Fibroblast of lung (primary cell): ENCODE measurements at regions not wholly inside any gene's neighbourhood (a gene's known extent, or its start where the extent isn't known, plus 50 kb on each side); places are given as distances from the start of the nearest gene placed in this dataset.

Source experiments
- DNase-seq, 2 donors: peaks; one replicate each; pipeline versions ENCODE4 v3.0.0 to v3.0.0-alpha.2; 2010; ENCODE audit warnings: low read depth in 2 of 2
- H2AFZ ChIP-seq: 2 replicates; pipeline ENCODE4 v1.5.1; 2012; ENCODE audit warnings: low read length, control low read depth, inconsistent platforms
- H3K27ac ChIP-seq: 2 replicates; pipeline ENCODE4 v1.5.1; 2011; ENCODE audit warnings: low read length, control low read depth; ENCODE audit not compliant: insufficient read depth
- H3K27me3 ChIP-seq: 2 replicates; pipeline ENCODE4 v1.5.1; 2011; ENCODE audit warnings: mild to moderate bottlenecking, low read length; ENCODE audit not compliant: control insufficient read depth, insufficient read depth
- H3K36me3 ChIP-seq: 2 replicates; pipeline ENCODE4 v1.5.1; 2011; ENCODE audit warnings: low read length; ENCODE audit not compliant: control insufficient read depth, insufficient read depth
- H3K4me1 ChIP-seq: 2 replicates; pipeline ENCODE4 v1.5.1; 2011; ENCODE audit warnings: low read length; ENCODE audit not compliant: control insufficient read depth, insufficient read depth; ENCODE audit errors: extremely low read depth
- H3K4me2 ChIP-seq: 2 replicates; pipeline ENCODE4 v1.5.1; 2011; ENCODE audit warnings: low read length, control low read depth; ENCODE audit not compliant: insufficient read depth; ENCODE audit errors: extremely low read depth
- H3K4me3 ChIP-seq, 4 experiments: fragments of 200-600 bp in 1 of 4; sonication (generic) in 1 of 4; replicated peaks in 1 of 4; 2 replicates each; pipeline ENCODE4 v1.5.1; 2011 to 2016; ENCODE audit warnings: low read length in 4 of 4, low read depth in 3 of 4, mild to moderate bottlenecking in 3 of 4, control low read depth in 2 of 4, inconsistent platforms in 1 of 4, mixed read lengths in 1 of 4; ENCODE audit not compliant: insufficient read depth in 1 of 4; ENCODE audit errors: control extremely low read depth in 1 of 4
- H3K79me2 ChIP-seq: 2 replicates; pipeline ENCODE4 v1.5.1; 2012; ENCODE audit warnings: mild to moderate bottlenecking, low read length, inconsistent platforms; ENCODE audit not compliant: control insufficient read depth, insufficient read depth
- H3K9ac ChIP-seq: 2 replicates; pipeline ENCODE4 v1.5.1; 2011; ENCODE audit warnings: mild to moderate bottlenecking, low read length, control low read depth; ENCODE audit not compliant: insufficient read depth
- H3K9me3 ChIP-seq: 2 replicates; pipeline ENCODE4 v1.5.1; 2012; ENCODE audit warnings: low read depth, low read length; ENCODE audit not compliant: control insufficient read depth, insufficient read depth
- H4K20me1 ChIP-seq: 2 replicates; pipeline ENCODE4 v1.5.1; 2011; ENCODE audit warnings: low read length; ENCODE audit not compliant: control insufficient read depth, insufficient read depth; ENCODE audit errors: extremely low read depth
- CTCF ChIP-seq, 2 donors: IDR thresholded peaks in 1 of 2; conservative IDR thresholded peaks in 1 of 2; 1 replicate in 1 of 2; 2 replicates in 1 of 2; pipeline ENCODE4 v1.5.1; 2011 to 2012; ENCODE audit warnings: low read length in 2 of 2, control low read depth in 1 of 2, inconsistent platforms in 1 of 2, low read depth in 1 of 2, mild to moderate bottlenecking in 1 of 2
- EZH2 ChIP-seq: IDR thresholded peaks from 2 replicates; pipeline ENCODE4 v1.5.1; 2012; ENCODE audit warnings: low read length, control low read depth, mild to moderate bottlenecking; ENCODE audit errors: missing control alignments

DNA sequence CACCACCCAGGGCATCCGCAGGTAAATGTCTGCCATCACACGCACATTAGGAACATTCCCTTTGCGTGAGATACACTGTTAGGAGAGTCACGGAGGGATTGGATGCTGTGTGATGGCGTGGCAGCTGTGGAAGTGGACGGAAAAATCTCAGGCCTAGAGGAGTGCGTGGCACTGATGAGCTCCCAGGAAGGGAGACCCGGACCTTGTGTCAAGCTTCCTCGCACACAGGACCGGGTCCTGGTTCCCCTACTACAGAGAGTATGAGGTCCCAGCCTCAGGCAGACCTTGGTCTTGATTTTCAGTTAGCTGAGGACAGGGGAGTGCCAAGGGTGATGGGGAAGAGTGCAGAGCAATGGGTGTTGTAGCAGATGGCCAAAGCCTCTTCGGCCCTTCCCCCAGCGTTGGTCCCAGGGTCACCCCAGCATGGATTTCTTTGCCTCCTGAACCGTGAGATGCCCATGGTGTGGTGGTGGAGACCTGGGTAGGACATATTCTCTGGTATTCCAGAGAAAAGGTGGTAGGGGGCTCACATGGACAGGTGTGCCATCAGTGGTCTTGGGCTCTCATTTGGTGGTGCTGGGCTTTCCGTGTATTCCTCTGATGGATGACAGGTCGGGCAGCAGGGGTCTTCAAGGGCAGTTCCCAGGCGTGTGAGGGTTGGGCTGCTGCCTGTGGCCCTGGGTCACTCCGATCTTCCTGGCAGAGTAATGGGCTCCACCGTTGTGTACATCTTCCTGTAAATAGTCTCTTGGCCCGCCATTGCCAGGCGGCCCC lies 105.1 kb downstream of the SNRPN start:
- H4K20me1 ChIP-seq = no peaks in the 10 kb centered on the region
- H3K4me1 ChIP-seq = no peaks in the 10 kb centered on the region
- no peak overlapping the region for H2AFZ ChIP-seq
- TF ChIP-seq CTCF (conservative IDR thresholded peaks at IDR 0.05 in 1 of 2, IDR thresholded peaks at IDR 0.05 in 1 of 2; ENCODE audit: low read depth in 1 of 2, low read length in 2 of 2) (no peak), EZH2 (no peak)
- H3K4me3 ChIP-seq = no peak overlapping the region
- H3K27me3 ChIP-seq = no peaks in the 10 kb centered on the region
- DNase-seq = no peak
- H3K79me2 ChIP-seq = no peaks in the 10 kb centered on the region
- no peaks in the 10 kb centered on the region for H3K36me3 ChIP-seq
- no peak overlapping the region for H3K27ac ChIP-seq
- no peak overlapping the region for H3K9ac ChIP-seq
- peaks cover 46% of the 10 kb centered on the region for H3K9me3 ChIP-seq
- H3K4me2 ChIP-seq = no peak overlapping the region

DNA sequence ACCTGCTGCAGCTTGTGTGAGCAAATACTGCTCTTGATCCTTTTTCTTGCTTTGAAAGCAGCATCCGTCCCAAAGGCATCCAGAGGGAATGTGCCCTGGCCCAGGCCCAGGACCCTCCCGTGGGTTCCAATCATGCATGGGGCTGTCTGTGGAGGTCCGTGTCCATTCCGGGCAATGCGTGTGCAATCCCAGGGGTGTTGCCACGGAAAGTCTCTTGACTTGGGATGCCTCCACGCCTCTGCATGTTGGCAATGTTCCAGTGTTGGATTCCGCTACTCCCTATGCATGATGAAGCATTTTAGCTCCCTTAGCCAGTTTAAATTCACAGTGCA lies 105.7 kb downstream of the SNRPN start:
- H2AFZ ChIP-seq = no peak overlapping the region
- DNase-seq = no peak
- TF ChIP-seq CTCF (conservative IDR thresholded peaks at IDR 0.05 in 1 of 2, IDR thresholded peaks at IDR 0.05 in 1 of 2; ENCODE audit: low read depth in 1 of 2, low read length in 2 of 2) (no peak), EZH2 (no peak)
- no peaks in the 10 kb centered on the region for H3K79me2 ChIP-seq
- peaks cover 46% of the 10 kb centered on the region for H3K9me3 ChIP-seq
- no peaks in the 10 kb centered on the region for H3K4me1 ChIP-seq
- H3K27me3 ChIP-seq = no peaks in the 10 kb centered on the region
- H3K9ac ChIP-seq = no peak overlapping the region
- no peak overlapping the region for H3K27ac ChIP-seq
- H3K4me3 ChIP-seq = no peak overlapping the region
- no peak overlapping the region for H3K4me2 ChIP-seq
- no peaks in the 10 kb centered on the region for H3K36me3 ChIP-seq
- no peaks in the 10 kb centered on the region for H4K20me1 ChIP-seq

GRCh38 chr15:25060996-25061620 lies 106.3 kb downstream of the SNRPN start:
- no peaks in the 10 kb centered on the region for H4K20me1 ChIP-seq
- DNase-seq = no peak
- no peak overlapping the region for H3K4me2 ChIP-seq
- H3K79me2 ChIP-seq = no peaks in the 10 kb centered on the region
- TF ChIP-seq CTCF (conservative IDR thresholded peaks at IDR 0.05 in 1 of 2, IDR thresholded peaks at IDR 0.05 in 1 of 2; ENCODE audit: low read depth in 1 of 2, low read length in 2 of 2) (no peak), EZH2 (no peak)
- no peak overlapping the region for H3K4me3 ChIP-seq
- H3K27ac ChIP-seq = no peak overlapping the region
- H3K9ac ChIP-seq = no peak overlapping the region
- no peaks in the 10 kb centered on the region for H3K4me1 ChIP-seq
- H3K9me3 ChIP-seq = peaks cover 46% of the 10 kb centered on the region
- H3K27me3 ChIP-seq = no peaks in the 10 kb centered on the region
- H2AFZ ChIP-seq = no peak overlapping the region
- H3K36me3 ChIP-seq = no peaks in the 10 kb centered on the region
